ENCODE measurements at regions not wholly inside any gene's neighbourhood (a gene's known extent, or its start where the extent isn't known, plus 50 kb on each side); places are given as distances from the start of the nearest gene placed in this dataset.

GRCh38 chr10:59595593-59595992 lies 114.1 kb downstream of the SLC16A9 start:
- no peak for DNase-seq

GRCh38 chr10:59593768-59594167 lies 115.9 kb downstream of the SLC16A9 start:
- DNase-seq, result no peak

- no peak for DNase-seq
These were observed 119.9 kb downstream of the SLC16A9 start for GRCh38 chr10:59589796-59590195.

- no peak for DNase-seq
These were observed 120.9 kb downstream of the SLC16A9 start for GRCh38 chr10:59588791-59589190.

GRCh38 chr10:59587756-59588140 lies 121.9 kb downstream of the SLC16A9 start:
- DNase-seq, result no peak

- DNase-seq, result no peak
These were observed 122.4 kb downstream of the SLC16A9 start for GRCh38 chr10:59587083-59587755.

GRCh38 chr10:59586407-59586891 lies 123.2 kb downstream of the SLC16A9 start:
- no peak for DNase-seq

GRCh38 chr10:59585046-59585700 lies 124.5 kb downstream of the SLC16A9 start:
- no peak for DNase-seq

GRCh38 chr10:59582780-59583179 lies 126.9 kb downstream of the SLC16A9 start:
- DNase-seq, result no peak

GRCh38 chr10:59582058-59582457 lies 127.6 kb downstream of the SLC16A9 start:
- no peak for DNase-seq

GRCh38 chr10:59580026-59580863 lies 129.4 kb downstream of the SLC16A9 start:
- DNase-seq, result peak; percentile 27

GRCh38 chr10:59578741-59579140 lies 130.9 kb downstream of the SLC16A9 start:
- DNase-seq, result no peak

- DNase-seq, result no peak
These were observed 131.7 kb downstream of the SLC16A9 start for GRCh38 chr10:59577984-59578383.

GRCh38 chr10:59575269-59575668 lies 134.4 kb downstream of the SLC16A9 start:
- DNase-seq, result no peak

- no peak for DNase-seq
These were observed 146.1 kb downstream of the SLC16A9 start for GRCh38 chr10:59563531-59563930.

GRCh38 chr10:59562126-59562525 lies 147.5 kb downstream of the SLC16A9 start:
- DNase-seq, result no peak

GRCh38 chr10:59561477-59562121 lies 148.1 kb downstream of the SLC16A9 start:
- no peak for DNase-seq

GRCh38 chr10:59560990-59561389 lies 148.7 kb downstream of the SLC16A9 start:
- no peak for DNase-seq

GRCh38 chr10:59560161-59560560 lies 149.5 kb downstream of the SLC16A9 start:
- DNase-seq, result no peak

- no peak for DNase-seq
These were observed 151.6 kb downstream of the SLC16A9 start for GRCh38 chr10:59558066-59558465.

GRCh38 chr10:59557642-59558041 lies 152.0 kb downstream of the SLC16A9 start:
- no peak for DNase-seq

- no peak for DNase-seq
These were observed 152.6 kb downstream of the SLC16A9 start for GRCh38 chr10:59557052-59557451.

Data from OCI-M1 (cell line).